Pancreas (tissue), 10 donors: ENCODE measurements at regions not wholly inside any gene's neighbourhood (a gene's known extent, or its start where the extent isn't known, plus 50 kb on each side); places are given as distances from the start of the nearest gene placed in this dataset.

Source experiments
- ATAC-seq, 4 donors: fragments of 200-7000 bp; cut with Tn5 transposase; one replicate each; pipeline versions ENCODE4 v1.8.0 to v1.9.1; 2020; ENCODE audit warnings: mild to moderate bottlenecking in 4 of 4, moderate library complexity in 4 of 4
- DNase-seq, 6 donors: peaks; one replicate each; pipeline ENCODE4 v3.0.0-alpha.2; 2020
- FAIRE-seq: peaks from 2 replicates; lab custom pipeline; 2012; peaks lifted over from hg19 to GRCh38; lab: Jason Lieb, UNC
- H3K27ac ChIP-seq, 4 donors: fragments of 200-600 bp; sonication (generic); 1 replicate in 3 of 4; 2 replicates in 1 of 4; pipeline versions ENCODE4 v1.5.0 to v1.8.0; 2020
- H3K27me3 ChIP-seq, 4 donors: fragments of 200-600 bp; one replicate each; pipeline ENCODE4 v1.8.0; 2021
- H3K36me3 ChIP-seq, 3 donors: fragments of 200-600 bp; sonication (generic) in 1 of 3; one replicate each; pipeline versions ENCODE4 v1.5.0 to v1.8.0; 2020 to 2021
- H3K4me1 ChIP-seq, 3 donors: fragments of 200-600 bp; one replicate each; pipeline ENCODE4 v1.8.0; 2021
- H3K4me3 ChIP-seq, 4 donors: fragments of 200-600 bp; sonication (generic) in 2 of 4; one replicate each; pipeline versions ENCODE4 v1.5.0 to v1.8.0; 2020 to 2021
- H3K9me3 ChIP-seq, 4 donors: fragments of 200-600 bp; one replicate each; pipeline ENCODE4 v1.8.0; 2021
- CTCF ChIP-seq, 4 donors: fragments of 200-600 bp; sonication (generic) in 3 of 4; IDR thresholded peaks; one replicate each; pipeline versions ENCODE4 v1.5.0 to v1.8.0; 2021; ENCODE audit warnings: antibody characterized with exemption in 4 of 4
- WGBS, 2 donors: extraction: QIAGEN DNeasy Blood & Tissue Kit; methylation state at CpG; one replicate each; pipeline ENCODE4 v1.1.7; 2013; 5-methylcytosine and 5-hydroxymethylcytosine counted together
- intact Hi-C, 3 donors: fragments of 100-400 bp; cut with DNase I; formaldehyde crosslinking; loops; one replicate each; pipeline versions ENCODE4 v1.11.1 to v1.14.2; 2022
- donor health status: healthy with polysubstance abuse.
- donor health status: DM: no; HTN: no; CAD: no; lungs with moderate emphysema.
- donor health status: DM: no; HTN: no; CAD: no.
- donor health status: control.
- donor health status: control.
- donor health status: Bipolar disorder and iron deficiency.
- donor health status: DM: yes; HTN: yes; CAD: no.
- donor health status: DM: no; HTN: no; CAD: no.
- donor health status: DM: no; HTN: no; CAD: no.
- donor health status: DM: yes; HTN: yes; CAD: no.

DNA sequence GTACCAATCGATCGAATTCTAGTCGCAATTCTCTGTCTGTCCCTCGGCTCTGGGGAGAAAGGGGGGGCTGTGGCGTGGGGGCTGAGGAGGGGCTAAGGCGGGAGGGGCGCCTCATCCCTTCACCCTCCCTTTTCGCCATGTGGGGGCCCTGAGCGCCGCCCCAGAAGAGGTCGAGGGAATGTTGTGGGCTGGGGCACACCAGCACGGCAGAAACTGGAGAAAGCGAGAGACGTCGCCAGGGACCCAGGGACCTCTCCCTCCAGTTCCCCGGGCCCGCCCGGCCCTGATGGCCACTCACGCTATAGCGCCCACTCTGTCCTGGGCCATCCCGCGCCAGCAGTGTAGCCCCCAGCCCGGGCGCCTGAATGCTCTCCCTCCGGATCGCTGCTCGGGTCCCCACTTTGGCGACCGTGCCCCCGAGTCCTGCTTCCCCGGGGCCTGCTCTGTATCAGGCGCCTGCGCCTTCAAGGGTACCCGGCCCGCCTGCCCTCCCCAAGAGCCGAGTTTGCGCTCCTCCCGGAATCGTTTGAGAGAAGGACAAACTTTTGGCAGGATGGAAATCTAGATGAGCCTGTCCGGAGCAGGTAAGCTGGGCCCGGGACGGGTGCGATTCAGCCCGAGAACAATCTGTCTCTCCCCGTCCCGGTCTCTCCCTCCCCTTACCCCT, 62.6 kb downstream of the SMUG1 start:
- Histone ChIP-seq H3K9me3 (no peaks in the 10 kb centered on the region), H3K27ac (peak overlapping the region in 1 of 4 donors; percentile 19), H3K36me3 (no peaks in the 10 kb centered on the region), H3K4me3 (peak overlapping the region; percentile 39 to 63 (median 48)), H3K4me1 (no peaks in the 10 kb centered on the region), H3K27me3 (no peaks in the 10 kb centered on the region)
- FAIRE-seq = no peak
- DNase-seq = peak in 5 of 6 donors; percentile 26 to 68 (median 40)
- intact Hi-C loops = no loop called here
- no peak for TF ChIP-seq CTCF (IDR thresholded peaks at IDR 0.05)
- peak; percentile 74 to 84 (median 80) for ATAC-seq
- WGBS, 2 donors = 1% methylated on average over 45 to 46 of the region's 46 CpGs

- Histone ChIP-seq H3K36me3 (no peaks in the 10 kb centered on the region), H3K27ac (no peak overlapping the region), H3K4me3 (peak overlapping the region; percentile 39 to 63 (median 48)), H3K27me3 (no peaks in the 10 kb centered on the region), H3K9me3 (no peaks in the 10 kb centered on the region), H3K4me1 (no peaks in the 10 kb centered on the region)
- peak; percentile 66 to 82 (median 78) for ATAC-seq
- no peak for TF ChIP-seq CTCF (IDR thresholded peaks at IDR 0.05)
- 11 to 17% methylated on average over 31 of the region's 31 CpGs for WGBS, 2 donors
- intact Hi-C loops = no loop called here
- peak in 5 of 6 donors; percentile 30 to 66 (median 43) for DNase-seq
- FAIRE-seq = no peak
These were observed 61.9 kb downstream of the SMUG1 start for GRCh38 chr12:54126696-54127537.

GRCh38 chr12:54127538-54128259, 61.1 kb downstream of the SMUG1 start:
- no peak for TF ChIP-seq CTCF (IDR thresholded peaks at IDR 0.05)
- Histone ChIP-seq H3K27ac (no peak overlapping the region), H3K4me3 (peak overlapping the region in 1 of 4 donors; percentile 63), H3K27me3 (no peaks in the 10 kb centered on the region), H3K4me1 (peaks cover 0 to 4% (median 0%) of the 10 kb centered on the region in 3 donors), H3K36me3 (no peaks in the 10 kb centered on the region), H3K9me3 (no peaks in the 10 kb centered on the region)
- DNase-seq (no peak), ATAC-seq (no peak), FAIRE-seq (no peak)
- 84 to 89% methylated on average over 19 of the region's 19 CpGs for WGBS, 2 donors
- intact Hi-C loops = no loop called here

GRCh38 chr12:54128416-54128815, 60.4 kb downstream of the SMUG1 start:
- no peaks in the 10 kb centered on the region for H3K9me3 ChIP-seq
- TF ChIP-seq CTCF (IDR thresholded peaks at IDR 0.05) = no peak
- no peak overlapping the region for H3K4me3 ChIP-seq
- H3K27me3 ChIP-seq = no peaks in the 10 kb centered on the region
- 86 to 91% methylated on average over 3 of the region's 3 CpGs for WGBS, 2 donors
- no peak for DNase-seq
- H3K36me3 ChIP-seq = no peaks in the 10 kb centered on the region
- peaks cover 0 to 6% (median 0%) of the 10 kb centered on the region in 3 donors for H3K4me1 ChIP-seq
- no peak for ATAC-seq
- no peak for FAIRE-seq
- intact Hi-C loops = no loop called here
- H3K27ac ChIP-seq = no peak overlapping the region
